Retina (tissue), 1 donor: ENCODE measurements at regions not wholly inside any gene's neighbourhood (a gene's known extent, or its start where the extent isn't known, plus 50 kb on each side); places are given as distances from the start of the nearest gene placed in this dataset.
A peak's percentile ranks its signal among the peaks of the same experiment; 100 is the strongest.

Experiments
- DNase-seq: peaks from one replicate; pipeline ENCODE4 v3.0.0-alpha.2; 2016

GRCh38 chr2:211070547-211070946 lies 514.1 kb downstream of the CPS1 start:
- DNase-seq = no peak

- peak; percentile 34 for DNase-seq
Measured at GRCh38 chr2:211077216-211077767, 520.9 kb downstream of the CPS1 start.

- no peak for DNase-seq
Measured at GRCh38 chr2:211084352-211084751, 528.0 kb downstream of the CPS1 start.

GRCh38 chr2:211085056-211085680 lies 528.8 kb downstream of the CPS1 start:
- peak; percentile 49 for DNase-seq

- DNase-seq = peak; percentile 33
Measured at GRCh38 chr2:211086049-211086448, 529.6 kb downstream of the CPS1 start.

GRCh38 chr2:211089127-211089526 lies 532.7 kb downstream of the CPS1 start:
- DNase-seq = no peak

- no peak for DNase-seq
Measured at GRCh38 chr2:211093743-211094303, 537.4 kb downstream of the CPS1 start.

GRCh38 chr2:211103989-211104388 lies 547.6 kb downstream of the CPS1 start:
- no peak for DNase-seq

GRCh38 chr2:211113334-211114175 lies 557.2 kb downstream of the CPS1 start:
- no peak for DNase-seq

- DNase-seq = peak; percentile 9
Measured at GRCh38 chr2:211114826-211115455, 558.5 kb downstream of the CPS1 start.

- DNase-seq = no peak
Measured at GRCh38 chr2:211117026-211117425, 560.6 kb downstream of the CPS1 start.

GRCh38 chr2:211126256-211126655 lies 569.9 kb downstream of the CPS1 start:
- DNase-seq = no peak

GRCh38 chr2:211127501-211127900 lies 571.1 kb downstream of the CPS1 start:
- no peak for DNase-seq

GRCh38 chr2:211128287-211128686 lies 571.9 kb downstream of the CPS1 start:
- no peak for DNase-seq

- no peak for DNase-seq
Measured at GRCh38 chr2:211129798-211130197, 573.4 kb downstream of the CPS1 start.

GRCh38 chr2:211132046-211132445 lies 575.6 kb downstream of the CPS1 start:
- no peak for DNase-seq

GRCh38 chr2:211132573-211132972 lies 576.2 kb downstream of the CPS1 start:
- DNase-seq = no peak

- DNase-seq = no peak
Measured at GRCh38 chr2:211133766-211134165, 577.4 kb downstream of the CPS1 start.

- DNase-seq = no peak
Measured at GRCh38 chr2:211138551-211138950, 582.2 kb downstream of the CPS1 start.

GRCh38 chr2:211141646-211142045 lies 585.2 kb downstream of the CPS1 start:
- no peak for DNase-seq

GRCh38 chr2:211144078-211144477 lies 587.7 kb downstream of the CPS1 start:
- DNase-seq = no peak

GRCh38 chr2:211144974-211145665 lies 588.7 kb downstream of the CPS1 start:
- DNase-seq = no peak

GRCh38 chr2:211149731-211150130 lies 593.3 kb downstream of the CPS1 start:
- DNase-seq = no peak
